ENCODE measurements at regions not wholly inside any gene's neighbourhood (a gene's known extent, or its start where the extent isn't known, plus 50 kb on each side); places are given as distances from the start of the nearest gene placed in this dataset.
A peak's percentile ranks its signal among the peaks of the same experiment; 100 is the strongest.

- peak; percentile 34 to 58 for DNase-seq
Observed at GRCh38 chr13:20351281-20352022, 119.3 kb upstream of the GJB6 start.

- no peak for DNase-seq
Observed at GRCh38 chr13:20350819-20351218, 118.7 kb upstream of the GJB6 start.

GRCh38 chr13:20350382-20350763 lies 118.3 kb upstream of the GJB6 start:
- DNase-seq, result no peak

- DNase-seq, result no peak
Observed at GRCh38 chr13:20349564-20350381, 117.7 kb upstream of the GJB6 start.

GRCh38 chr13:20348645-20349408 lies 116.7 kb upstream of the GJB6 start:
- no peak for DNase-seq

GRCh38 chr13:20348018-20348417 lies 115.9 kb upstream of the GJB6 start:
- DNase-seq, result no peak

GRCh38 chr13:20344836-20345490 lies 112.8 kb upstream of the GJB6 start:
- no peak for DNase-seq

GRCh38 chr13:20342311-20342710 lies 110.2 kb upstream of the GJB6 start:
- peak; percentile 54 to 59 for DNase-seq

- peak; percentile 63 to 65 for DNase-seq
Observed at GRCh38 chr13:20340759-20341171, 108.6 kb upstream of the GJB6 start.

GRCh38 chr13:20340136-20340758 lies 108.1 kb upstream of the GJB6 start:
- no peak for DNase-seq

- peak; percentile 84 to 95 for DNase-seq
Observed at GRCh38 chr13:20337884-20338551, 105.9 kb upstream of the GJB6 start.

GRCh38 chr13:20336761-20337160 lies 104.6 kb upstream of the GJB6 start:
- no peak for DNase-seq

- no peak for DNase-seq
Observed at GRCh38 chr13:20334309-20334708, 102.2 kb upstream of the GJB6 start.

- no peak for DNase-seq
Observed at GRCh38 chr13:20332361-20333096, 100.4 kb upstream of the GJB6 start.

- no peak for DNase-seq
Observed at GRCh38 chr13:20331949-20332348, 99.8 kb upstream of the GJB6 start.

GRCh38 chr13:20331419-20331818 lies 99.3 kb upstream of the GJB6 start:
- DNase-seq, result no peak

GRCh38 chr13:20326809-20327208 lies 94.7 kb upstream of the GJB6 start:
- no peak for DNase-seq

GRCh38 chr13:20326276-20326675 lies 94.2 kb upstream of the GJB6 start:
- DNase-seq, result no peak

- no peak for DNase-seq
Observed at GRCh38 chr13:20320885-20321284, 88.8 kb upstream of the GJB6 start.

- DNase-seq, result no peak
Observed at GRCh38 chr13:20313896-20314295, 81.8 kb upstream of the GJB6 start.

GRCh38 chr13:20312292-20312691 lies 80.2 kb upstream of the GJB6 start:
- no peak for DNase-seq

Measured in inflammatory macrophage (primary cell).